ENCODE measurements at regions not wholly inside any gene's neighbourhood (a gene's known extent, or its start where the extent isn't known, plus 50 kb on each side); places are given as distances from the start of the nearest gene placed in this dataset.

- TF ChIP-seq, protein P1, sequence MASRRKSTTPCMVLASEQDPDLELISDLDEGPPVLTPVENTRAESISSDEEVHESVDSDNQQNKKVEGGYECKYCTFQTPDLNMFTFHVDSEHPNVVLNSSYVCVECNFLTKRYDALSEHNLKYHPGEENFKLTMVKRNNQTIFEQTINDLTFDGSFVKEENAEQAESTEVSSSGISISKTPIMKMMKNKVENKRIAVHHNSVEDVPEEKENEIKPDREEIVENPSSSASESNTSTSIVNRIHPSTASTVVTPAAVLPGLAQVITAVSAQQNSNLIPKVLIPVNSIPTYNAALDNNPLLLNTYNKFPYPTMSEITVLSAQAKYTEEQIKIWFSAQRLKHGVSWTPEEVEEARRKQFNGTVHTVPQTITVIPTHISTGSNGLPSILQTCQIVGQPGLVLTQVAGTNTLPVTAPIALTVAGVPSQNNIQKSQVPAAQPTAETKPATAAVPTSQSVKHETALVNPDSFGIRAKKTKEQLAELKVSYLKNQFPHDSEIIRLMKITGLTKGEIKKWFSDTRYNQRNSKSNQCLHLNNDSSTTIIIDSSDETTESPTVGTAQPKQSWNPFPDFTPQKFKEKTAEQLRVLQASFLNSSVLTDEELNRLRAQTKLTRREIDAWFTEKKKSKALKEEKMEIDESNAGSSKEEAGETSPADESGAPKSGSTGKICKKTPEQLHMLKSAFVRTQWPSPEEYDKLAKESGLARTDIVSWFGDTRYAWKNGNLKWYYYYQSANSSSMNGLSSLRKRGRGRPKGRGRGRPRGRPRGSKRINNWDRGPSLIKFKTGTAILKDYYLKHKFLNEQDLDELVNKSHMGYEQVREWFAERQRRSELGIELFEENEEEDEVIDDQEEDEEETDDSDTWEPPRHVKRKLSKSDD (CRISPR knock-in tag; IDR thresholded peaks at IDR 0.05; ENCODE audit: low read depth) = peak; percentile 33; the same call in 1 of the 2 replicates
- TF ChIP-seq, protein P2, sequence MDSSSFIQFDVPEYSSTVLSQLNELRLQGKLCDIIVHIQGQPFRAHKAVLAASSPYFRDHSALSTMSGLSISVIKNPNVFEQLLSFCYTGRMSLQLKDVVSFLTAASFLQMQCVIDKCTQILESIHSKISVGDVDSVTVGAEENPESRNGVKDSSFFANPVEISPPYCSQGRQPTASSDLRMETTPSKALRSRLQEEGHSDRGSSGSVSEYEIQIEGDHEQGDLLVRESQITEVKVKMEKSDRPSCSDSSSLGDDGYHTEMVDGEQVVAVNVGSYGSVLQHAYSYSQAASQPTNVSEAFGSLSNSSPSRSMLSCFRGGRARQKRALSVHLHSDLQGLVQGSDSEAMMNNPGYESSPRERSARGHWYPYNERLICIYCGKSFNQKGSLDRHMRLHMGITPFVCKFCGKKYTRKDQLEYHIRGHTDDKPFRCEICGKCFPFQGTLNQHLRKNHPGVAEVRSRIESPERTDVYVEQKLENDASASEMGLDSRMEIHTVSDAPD (CRISPR knock-in tag; IDR thresholded peaks at IDR 0.05) = 0 out of 2 replicates have a peak, but pooled peaks have one; percentile 20
- TF ChIP-seq, protein P3, sequence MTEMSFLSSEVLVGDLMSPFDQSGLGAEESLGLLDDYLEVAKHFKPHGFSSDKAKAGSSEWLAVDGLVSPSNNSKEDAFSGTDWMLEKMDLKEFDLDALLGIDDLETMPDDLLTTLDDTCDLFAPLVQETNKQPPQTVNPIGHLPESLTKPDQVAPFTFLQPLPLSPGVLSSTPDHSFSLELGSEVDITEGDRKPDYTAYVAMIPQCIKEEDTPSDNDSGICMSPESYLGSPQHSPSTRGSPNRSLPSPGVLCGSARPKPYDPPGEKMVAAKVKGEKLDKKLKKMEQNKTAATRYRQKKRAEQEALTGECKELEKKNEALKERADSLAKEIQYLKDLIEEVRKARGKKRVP (CRISPR knock-in tag; IDR thresholded peaks at IDR 0.05) = 0 out of 4 replicates have a peak, but pooled peaks of 1 of the 2 experiments have one; percentile 19
- peak; percentile 50; the same call in 1 of the 2 replicates for TF ChIP-seq ZNF574 (CRISPR knock-in tag; IDR thresholded peaks at IDR 0.05)
- no peak for TF ChIP-seq MAFF (IDR thresholded peaks at IDR 0.05; ENCODE audit: low read depth, low read length)
- 0 out of 2 replicates have a peak, but pooled peaks have one; percentile 17 for TF ChIP-seq KDM2A (CRISPR knock-in tag; IDR thresholded peaks at IDR 0.05; ENCODE audit: borderline replicate concordance, low read depth)
- TF ChIP-seq, protein P4, sequence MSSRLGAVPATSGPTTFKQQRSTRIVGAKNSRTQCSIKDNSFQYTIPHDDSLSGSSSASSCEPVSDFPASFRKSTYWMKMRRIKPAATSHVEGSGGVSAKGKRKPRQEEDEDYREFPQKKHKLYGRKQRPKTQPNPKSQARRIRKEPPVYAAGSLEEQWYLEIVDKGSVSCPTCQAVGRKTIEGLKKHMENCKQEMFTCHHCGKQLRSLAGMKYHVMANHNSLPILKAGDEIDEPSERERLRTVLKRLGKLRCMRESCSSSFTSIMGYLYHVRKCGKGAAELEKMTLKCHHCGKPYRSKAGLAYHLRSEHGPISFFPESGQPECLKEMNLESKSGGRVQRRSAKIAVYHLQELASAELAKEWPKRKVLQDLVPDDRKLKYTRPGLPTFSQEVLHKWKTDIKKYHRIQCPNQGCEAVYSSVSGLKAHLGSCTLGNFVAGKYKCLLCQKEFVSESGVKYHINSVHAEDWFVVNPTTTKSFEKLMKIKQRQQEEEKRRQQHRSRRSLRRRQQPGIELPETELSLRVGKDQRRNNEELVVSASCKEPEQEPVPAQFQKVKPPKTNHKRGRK (CRISPR knock-in tag; IDR thresholded peaks at IDR 0.05) = 0 out of 2 replicates have a peak, but pooled peaks have one; percentile 16
- peak; percentile 17; the same call in 1 of the 2 replicates for TF ChIP-seq RARA (CRISPR knock-in tag; IDR thresholded peaks at IDR 0.05)
- TF ChIP-seq HNRNPL (IDR thresholded peaks at IDR 0.05; ENCODE audit: low read depth, low read length) = peak; percentile 86
- 0 out of 2 replicates have a peak, but pooled peaks have one; percentile 5 for TF ChIP-seq FOSL2 (CRISPR knock-in tag; IDR thresholded peaks at IDR 0.05)
- TF ChIP-seq ZNF557 (CRISPR knock-in tag; IDR thresholded peaks at IDR 0.05) = no peak
- no peak for TF ChIP-seq ZEB1 (IDR thresholded peaks at IDR 0.05; ENCODE audit: insufficient replicate concordance, low read depth)
- 0 out of 2 replicates have a peak, but pooled peaks have one; percentile 37 for TF ChIP-seq MNT (IDR thresholded peaks at IDR 0.05)
- peak; percentile 58; the same call in 1 of the 2 replicates for TF ChIP-seq DNMT1 (CRISPR knock-in tag; IDR thresholded peaks at IDR 0.05)
- peak in 1 of 2 experiments; percentile 50; a peak in 2 of 4 replicates for TF ChIP-seq POLR2A (IDR thresholded peaks at IDR 0.05; ENCODE audit: insufficient read depth in 1 of 2, low read depth in 2 of 2, low read length in 2 of 2)
These were observed 143.6 kb downstream of the VEGFA start (continued) for GRCh38 chr6:43913375-43914271.
